MV-4-11 (cell line): ENCODE measurements at regions not wholly inside any gene's neighbourhood (a gene's known extent, or its start where the extent isn't known, plus 50 kb on each side); places are given as distances from the start of the nearest gene placed in this dataset.
A peak's percentile ranks its signal among the peaks of the same experiment; 100 is the strongest.

Experiments used
- DNase-seq: peaks from one replicate; lab custom pipeline; 2025; lab: John Stamatoyannopoulos, UW

GRCh38 chr11:120032766-120033390, 105.0 kb downstream of the TRIM29 start:
- DNase-seq, result no peak

GRCh38 chr11:120031612-120032600, 106.0 kb downstream of the TRIM29 start:
- no peak for DNase-seq

DNA sequence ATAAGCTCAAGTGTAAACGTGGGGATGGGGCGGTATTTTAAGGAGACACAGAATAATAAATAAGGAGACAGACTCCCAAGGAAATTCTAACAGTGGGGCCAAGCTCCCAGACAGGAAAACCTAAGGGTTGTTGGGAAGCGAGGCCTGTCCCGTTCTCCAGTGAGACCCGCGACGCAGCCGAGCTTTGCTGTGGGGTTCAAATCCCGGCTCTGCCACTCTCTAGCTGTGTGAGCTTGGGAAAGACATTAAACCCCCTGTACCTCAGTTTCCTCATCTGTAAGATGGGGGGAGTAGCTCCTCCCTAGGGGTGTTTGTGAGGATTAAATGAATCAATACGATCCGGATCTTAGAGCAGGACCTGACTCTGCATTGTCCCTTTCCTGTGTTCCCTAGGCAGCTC, 106.8 kb downstream of the TRIM29 start:
- DNase-seq, result no peak

DNA sequence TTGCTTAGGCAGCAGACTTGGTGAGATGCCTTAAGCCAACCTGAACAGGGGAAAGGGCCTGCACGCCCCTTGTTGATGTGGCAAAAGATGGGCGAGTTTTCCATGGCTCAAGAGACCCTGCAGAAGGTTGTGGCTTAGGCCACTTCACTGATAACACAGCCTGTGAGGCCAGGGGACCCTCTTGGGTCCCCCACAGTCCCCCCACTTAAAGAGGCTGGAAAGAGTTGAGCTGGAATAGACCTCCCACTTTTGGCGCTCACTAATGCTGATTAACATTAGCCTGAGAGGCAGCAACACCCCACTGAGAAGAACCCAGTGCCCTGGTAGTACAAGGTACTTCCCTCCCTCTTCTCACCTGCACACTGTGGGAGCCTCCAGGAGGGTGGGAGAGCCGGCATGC, 107.5 kb downstream of the TRIM29 start:
- no peak for DNase-seq

DNA sequence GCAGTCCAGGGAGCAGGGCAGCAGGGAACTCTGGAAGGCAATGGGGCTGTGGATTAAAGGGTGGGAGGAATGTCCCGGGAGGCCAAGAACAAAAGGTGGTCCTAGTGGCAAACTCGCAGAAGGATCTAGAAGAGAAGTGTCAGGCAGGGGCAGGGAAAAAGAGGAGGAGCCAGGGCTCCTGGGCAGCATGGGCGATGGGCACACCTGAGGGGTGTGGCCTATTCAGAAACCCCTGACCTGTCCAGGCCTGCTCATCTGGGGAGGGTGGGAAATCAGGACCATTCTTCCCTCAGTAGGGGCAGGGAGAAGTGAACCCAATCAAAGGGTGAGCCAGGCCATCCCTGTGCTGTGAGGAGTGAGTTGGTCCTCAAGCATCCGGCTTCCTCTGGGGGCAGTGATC, 108.6 kb downstream of the TRIM29 start:
- DNase-seq, result no peak

- DNase-seq, result no peak
Measured at GRCh38 chr11:120028897-120029258, 109.0 kb downstream of the TRIM29 start.

- DNase-seq, result peak; percentile 2
Measured at GRCh38 chr11:120028181-120028896, 109.6 kb downstream of the TRIM29 start.

GRCh38 chr11:120027546-120028180, 110.2 kb downstream of the TRIM29 start:
- no peak for DNase-seq

GRCh38 chr11:120025606-120026335, 112.1 kb downstream of the TRIM29 start:
- DNase-seq, result no peak

GRCh38 chr11:120024586-120024985, 113.3 kb downstream of the TRIM29 start:
- DNase-seq, result no peak

DNA sequence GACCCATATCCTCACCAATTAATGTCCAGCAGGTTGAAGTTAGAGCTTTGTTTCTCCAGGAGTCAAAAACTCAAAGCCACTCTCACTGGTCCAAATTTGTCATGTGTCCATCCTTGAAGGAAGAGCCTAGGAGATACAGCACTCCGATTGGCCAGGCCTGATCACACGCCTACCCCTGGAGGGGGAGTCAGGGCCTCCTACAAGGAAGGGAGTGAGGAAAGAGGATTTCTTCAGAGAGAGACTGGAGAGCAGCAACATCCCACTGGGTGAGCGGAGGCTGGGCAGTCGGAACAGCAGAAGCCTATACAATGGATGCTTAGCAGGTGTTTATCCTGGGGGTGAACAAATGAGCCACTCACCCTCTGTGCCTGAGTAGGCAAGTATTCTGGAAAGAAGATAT, 113.9 kb downstream of the TRIM29 start:
- DNase-seq, result no peak

DNA sequence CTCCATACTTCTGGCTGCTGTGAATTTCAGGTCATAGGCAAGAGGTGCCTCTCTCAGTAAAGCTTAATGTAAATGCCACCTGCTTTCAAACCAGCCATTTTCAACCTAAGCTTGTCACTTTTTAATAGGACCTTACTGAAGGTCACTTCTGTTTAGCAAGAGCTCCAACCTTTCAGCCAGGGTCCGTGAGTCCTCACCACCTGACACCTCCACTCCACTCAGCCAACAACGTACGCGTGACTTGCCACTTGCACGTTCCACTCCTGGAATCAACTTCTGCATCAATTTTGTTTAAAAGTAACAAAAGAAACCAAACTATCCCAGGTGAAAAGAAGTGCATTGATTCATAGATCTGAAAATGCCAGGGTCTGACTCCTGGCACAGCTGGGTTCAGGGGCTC, 114.4 kb downstream of the TRIM29 start:
- DNase-seq, result no peak

GRCh38 chr11:120023120-120023519, 114.8 kb downstream of the TRIM29 start:
- DNase-seq, result no peak

DNA sequence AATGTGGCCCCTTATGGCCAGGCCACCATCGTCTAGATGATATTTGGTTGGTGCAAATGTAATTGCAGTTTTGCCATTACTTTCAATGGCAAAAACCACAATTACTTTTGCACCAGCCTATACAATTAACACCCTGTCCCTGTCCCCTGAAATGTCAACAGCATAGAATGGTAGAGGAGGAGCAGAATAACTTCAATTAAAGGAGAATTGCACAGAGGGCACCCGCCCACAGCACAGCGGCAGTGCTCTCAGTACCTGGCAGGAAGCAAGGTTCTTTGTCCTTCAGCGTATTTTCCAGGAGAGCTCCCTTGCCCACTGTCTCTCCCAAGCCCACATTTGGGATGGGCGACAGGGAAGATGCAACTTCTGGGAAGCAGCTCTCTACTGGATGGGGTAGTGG, 115.3 kb downstream of the TRIM29 start:
- DNase-seq, result no peak

DNA sequence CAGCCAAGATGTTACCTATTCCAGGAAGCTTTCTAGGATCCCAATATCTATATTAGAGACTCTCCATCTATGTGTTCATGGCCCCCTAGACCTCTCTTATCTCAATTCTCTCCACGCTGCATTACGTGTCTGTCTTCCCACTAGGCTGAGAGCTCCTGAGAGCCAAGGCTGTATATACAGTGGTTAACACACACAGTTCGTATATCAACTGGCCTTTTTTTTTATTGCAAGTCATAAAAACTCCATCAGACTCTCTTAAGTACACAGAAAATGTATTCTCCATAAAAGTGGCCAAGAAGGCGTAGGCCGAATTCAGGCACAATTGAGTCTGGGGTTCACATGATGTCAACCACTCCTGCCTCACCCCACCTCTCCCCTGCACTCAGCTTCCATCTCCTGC, 115.9 kb downstream of the TRIM29 start:
- DNase-seq, result no peak

DNA sequence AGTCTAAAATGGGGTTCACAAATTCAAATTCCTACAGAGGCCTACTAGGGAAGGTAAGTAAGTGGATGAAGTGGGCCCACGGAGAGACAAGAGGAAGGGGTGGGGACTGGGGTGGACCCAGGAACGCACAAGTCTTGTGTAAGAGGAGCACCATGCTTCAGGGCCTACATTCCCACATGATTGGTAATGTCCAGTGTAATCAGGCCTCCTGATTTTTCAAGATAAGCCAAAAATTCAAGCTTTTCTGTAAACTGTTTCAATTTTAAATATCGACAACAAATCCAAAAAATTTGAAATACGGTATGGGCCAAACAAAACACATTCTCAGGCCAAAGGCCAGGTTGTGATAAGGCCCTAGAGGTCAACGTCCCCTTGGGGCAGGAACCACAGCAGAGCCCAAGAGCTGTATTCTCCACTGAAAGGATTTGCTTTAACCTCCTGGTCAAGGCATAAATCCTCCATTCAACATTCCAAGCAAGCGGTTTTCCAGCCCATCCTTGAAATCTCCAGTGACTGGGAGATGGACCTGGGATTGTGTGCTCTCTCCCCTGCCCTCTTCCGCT, 116.4 kb downstream of the TRIM29 start:
- no peak for DNase-seq

- no peak for DNase-seq
Measured at GRCh38 chr11:120020981-120021380, 116.9 kb downstream of the TRIM29 start.

- no peak for DNase-seq
Measured at GRCh38 chr11:120020486-120020885, 117.4 kb downstream of the TRIM29 start.

GRCh38 chr11:120019191-120019590, 118.7 kb downstream of the TRIM29 start:
- no peak for DNase-seq

GRCh38 chr11:120017582-120018150, 120.2 kb downstream of the TRIM29 start:
- no peak for DNase-seq
